ENCODE measurements at regions not wholly inside any gene's neighbourhood (a gene's known extent, or its start where the extent isn't known, plus 50 kb on each side); places are given as distances from the start of the nearest gene placed in this dataset.

DNA sequence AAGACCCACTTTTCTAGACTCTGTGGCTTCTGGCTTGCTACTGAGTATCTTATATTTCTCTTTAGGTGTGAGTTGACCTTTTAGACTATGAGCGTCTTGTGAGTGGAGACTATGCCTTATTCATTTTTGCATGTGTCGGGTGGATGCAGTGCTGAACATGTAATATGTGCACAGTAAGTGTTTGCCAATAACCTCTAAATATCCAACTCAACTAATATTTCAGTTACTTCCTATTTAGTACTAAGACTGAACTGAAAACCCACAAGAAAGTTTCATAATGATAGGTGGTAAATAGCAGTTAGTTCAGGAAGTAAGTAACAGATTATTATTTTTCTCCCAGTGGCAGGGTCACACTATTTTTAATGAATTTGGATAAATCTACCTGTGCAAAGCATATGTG, 269.3 kb downstream of the KCNRG start:
- TF ChIP-seq, protein P1, sequence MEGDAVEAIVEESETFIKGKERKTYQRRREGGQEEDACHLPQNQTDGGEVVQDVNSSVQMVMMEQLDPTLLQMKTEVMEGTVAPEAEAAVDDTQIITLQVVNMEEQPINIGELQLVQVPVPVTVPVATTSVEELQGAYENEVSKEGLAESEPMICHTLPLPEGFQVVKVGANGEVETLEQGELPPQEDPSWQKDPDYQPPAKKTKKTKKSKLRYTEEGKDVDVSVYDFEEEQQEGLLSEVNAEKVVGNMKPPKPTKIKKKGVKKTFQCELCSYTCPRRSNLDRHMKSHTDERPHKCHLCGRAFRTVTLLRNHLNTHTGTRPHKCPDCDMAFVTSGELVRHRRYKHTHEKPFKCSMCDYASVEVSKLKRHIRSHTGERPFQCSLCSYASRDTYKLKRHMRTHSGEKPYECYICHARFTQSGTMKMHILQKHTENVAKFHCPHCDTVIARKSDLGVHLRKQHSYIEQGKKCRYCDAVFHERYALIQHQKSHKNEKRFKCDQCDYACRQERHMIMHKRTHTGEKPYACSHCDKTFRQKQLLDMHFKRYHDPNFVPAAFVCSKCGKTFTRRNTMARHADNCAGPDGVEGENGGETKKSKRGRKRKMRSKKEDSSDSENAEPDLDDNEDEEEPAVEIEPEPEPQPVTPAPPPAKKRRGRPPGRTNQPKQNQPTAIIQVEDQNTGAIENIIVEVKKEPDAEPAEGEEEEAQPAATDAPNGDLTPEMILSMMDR (IDR thresholded peaks at IDR 0.05; ENCODE audit: borderline replicate concordance, extremely low read depth, low read length, poor library complexity, severe bottlenecking): no peak
- TF ChIP-seq EZH2 (IDR thresholded peaks at IDR 0.05; ENCODE audit: borderline replicate concordance, low read depth, low read length, severe bottlenecking): no peak
